C4-2B (cell line): ENCODE measurements at regions not wholly inside any gene's neighbourhood (a gene's known extent, or its start where the extent isn't known, plus 50 kb on each side); places are given as distances from the start of the nearest gene placed in this dataset.
"Not testable (repeated sequence)": the region's sequence is repeated elsewhere in the genome, so short reads cannot be mapped to it uniquely, and the experiment has no call there.

Experiments
- H3K27ac ChIP-seq: fragments of 450-650 bp; 2 replicates; pipeline ENCODE4 v1.5.1; 2017
- ZFX ChIP-seq: fragments of 450-650 bp; IDR thresholded peaks from 2 replicates; pipeline ENCODE4 v1.6.1; 2017
- TF ChIP-seq, protein P1 (sequence below): fragments of 450-650 bp; conservative IDR thresholded peaks from 2 replicates; pipeline ENCODE4 v1.5.1; 2017; ENCODE audit warnings: mild to moderate bottlenecking

DNA sequence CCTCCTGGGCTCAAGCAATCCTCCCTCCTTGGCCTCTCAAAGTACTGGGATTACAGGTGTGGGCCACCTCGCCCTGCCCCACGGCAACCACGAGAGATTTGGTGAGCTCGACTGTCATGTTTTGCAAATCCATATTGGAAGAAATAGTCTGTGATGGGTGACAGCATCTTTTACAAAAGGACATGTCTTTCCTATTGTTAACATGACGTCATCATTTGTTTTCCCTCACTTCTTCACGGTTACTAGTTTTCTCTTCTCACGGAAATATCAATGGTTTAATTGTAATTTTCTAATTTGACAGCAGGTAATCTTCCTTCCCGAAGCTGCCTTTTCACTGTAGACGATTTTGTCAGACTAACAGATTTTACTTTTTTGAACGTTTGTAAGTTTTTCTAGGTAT is 110.8 kb upstream of the GREM2 start:
- H3K27ac ChIP-seq, result no peak overlapping the region
- no peak for TF ChIP-seq ZFX
- TF ChIP-seq, protein P1, sequence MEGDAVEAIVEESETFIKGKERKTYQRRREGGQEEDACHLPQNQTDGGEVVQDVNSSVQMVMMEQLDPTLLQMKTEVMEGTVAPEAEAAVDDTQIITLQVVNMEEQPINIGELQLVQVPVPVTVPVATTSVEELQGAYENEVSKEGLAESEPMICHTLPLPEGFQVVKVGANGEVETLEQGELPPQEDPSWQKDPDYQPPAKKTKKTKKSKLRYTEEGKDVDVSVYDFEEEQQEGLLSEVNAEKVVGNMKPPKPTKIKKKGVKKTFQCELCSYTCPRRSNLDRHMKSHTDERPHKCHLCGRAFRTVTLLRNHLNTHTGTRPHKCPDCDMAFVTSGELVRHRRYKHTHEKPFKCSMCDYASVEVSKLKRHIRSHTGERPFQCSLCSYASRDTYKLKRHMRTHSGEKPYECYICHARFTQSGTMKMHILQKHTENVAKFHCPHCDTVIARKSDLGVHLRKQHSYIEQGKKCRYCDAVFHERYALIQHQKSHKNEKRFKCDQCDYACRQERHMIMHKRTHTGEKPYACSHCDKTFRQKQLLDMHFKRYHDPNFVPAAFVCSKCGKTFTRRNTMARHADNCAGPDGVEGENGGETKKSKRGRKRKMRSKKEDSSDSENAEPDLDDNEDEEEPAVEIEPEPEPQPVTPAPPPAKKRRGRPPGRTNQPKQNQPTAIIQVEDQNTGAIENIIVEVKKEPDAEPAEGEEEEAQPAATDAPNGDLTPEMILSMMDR, result no peak

DNA sequence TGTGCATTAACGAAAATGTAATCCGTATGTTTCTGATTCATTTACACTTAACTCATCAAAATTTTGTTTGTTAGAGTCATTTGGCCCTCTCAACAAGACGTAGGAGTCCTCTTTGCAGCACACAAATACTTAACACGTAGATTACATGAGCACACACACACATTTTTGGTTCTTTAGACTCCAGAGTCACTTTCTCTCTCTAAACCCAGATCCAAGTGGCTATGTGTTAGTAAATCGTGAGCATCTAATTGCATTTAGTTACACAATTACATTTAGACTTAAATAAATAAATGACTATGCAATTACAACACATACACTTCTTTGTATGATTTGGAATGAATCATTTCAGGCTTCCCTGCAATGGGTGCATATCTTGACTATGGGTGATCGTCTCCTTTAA is 109.0 kb upstream of the GREM2 start:
- no peak overlapping the region for H3K27ac ChIP-seq
- TF ChIP-seq ZFX, result no peak
- TF ChIP-seq, protein P1, result no peak

DNA sequence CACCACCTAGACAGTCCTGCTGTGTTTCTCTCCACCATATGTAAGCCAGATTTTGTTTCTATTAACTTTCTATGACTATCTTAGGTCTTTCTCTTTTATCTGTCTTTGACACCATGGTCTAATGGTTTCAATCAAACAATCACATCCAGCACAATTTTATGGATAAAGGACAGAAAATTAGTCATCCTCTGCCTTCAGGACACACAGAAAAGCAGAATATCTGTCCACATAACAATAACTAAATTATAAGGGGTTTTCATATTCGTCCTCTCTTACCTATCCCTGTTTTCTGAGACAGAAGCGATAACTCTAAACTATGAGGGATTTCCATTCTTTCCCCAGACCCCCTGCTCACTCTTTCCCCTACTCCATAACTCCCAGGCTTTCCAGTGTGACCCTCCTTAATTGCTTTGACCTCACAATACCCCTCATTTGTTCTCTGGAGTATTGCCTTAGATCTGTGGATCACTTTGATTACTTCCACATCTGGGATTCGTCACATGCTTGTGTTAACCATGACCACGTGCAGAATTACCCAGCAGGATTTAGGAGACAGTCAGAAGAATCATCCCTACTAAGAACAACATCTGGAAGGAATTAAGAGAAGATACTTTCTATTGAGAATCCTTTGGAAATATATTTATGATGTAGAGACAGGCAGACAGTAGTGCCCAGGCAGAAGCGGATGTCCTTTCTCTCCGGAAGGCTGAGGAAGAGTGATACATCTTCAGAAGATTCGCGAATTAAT is 108.2 kb upstream of the GREM2 start:
- H3K27ac ChIP-seq, result no peak overlapping the region
- TF ChIP-seq, protein P1, result no peak
- TF ChIP-seq ZFX, result no peak

DNA sequence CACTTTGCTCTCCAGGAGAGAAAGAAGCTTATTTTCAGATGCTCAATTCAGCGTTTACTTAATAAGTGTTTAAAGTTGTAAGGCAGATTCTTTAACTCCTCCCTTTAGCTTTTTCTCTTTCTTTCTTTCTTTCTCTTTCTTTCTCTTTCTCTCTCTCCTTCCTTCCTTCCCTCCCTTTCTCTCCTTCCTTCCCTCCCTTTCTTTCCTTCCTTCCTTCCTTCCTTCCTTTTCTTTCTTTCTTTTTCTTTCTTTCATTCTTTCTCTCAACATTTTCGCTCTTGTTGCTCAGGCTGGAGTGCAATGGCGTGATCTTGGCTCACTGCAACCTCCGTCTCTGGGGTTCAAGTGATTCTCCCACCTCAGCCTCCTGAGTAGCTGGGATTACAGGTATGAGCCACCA is 104.6 kb upstream of the GREM2 start:
- H3K27ac ChIP-seq, result not testable (repeated sequence)

DNA sequence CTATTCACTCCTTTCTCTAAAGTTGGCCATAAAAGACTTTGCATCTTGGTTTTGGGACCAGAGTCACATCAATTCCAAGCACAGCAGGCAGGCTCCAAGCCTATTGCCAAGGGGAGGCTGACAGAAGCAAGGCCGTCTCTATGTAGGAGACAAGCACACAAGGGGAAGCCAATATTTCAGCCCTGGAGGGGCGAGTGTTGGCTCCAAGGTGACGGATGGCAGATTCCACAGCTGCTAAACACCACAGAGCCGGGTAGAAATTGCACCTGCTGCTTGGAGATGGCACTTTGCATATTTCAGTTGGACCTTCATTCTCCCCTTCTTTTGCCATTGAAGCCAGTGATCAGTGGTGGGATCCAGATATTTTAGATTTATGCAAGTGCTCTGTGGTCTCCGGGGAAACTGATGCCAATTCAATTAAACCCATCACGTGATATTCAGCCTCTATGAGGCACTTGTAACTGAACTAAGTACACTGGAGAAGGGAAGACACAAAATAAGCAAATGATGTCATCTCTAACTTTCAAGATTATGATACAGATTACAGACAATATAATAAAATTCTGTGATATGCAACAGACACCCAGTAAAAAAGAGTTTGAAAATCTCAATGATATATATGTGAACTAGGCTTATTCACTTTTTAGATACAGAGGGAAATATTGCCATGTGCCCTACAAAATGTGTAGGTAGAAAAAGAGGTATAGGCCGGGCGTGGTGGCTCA is 102.8 kb upstream of the GREM2 start:
- no peak overlapping the region for H3K27ac ChIP-seq
- TF ChIP-seq, protein P1, result no peak
- TF ChIP-seq ZFX, result no peak

DNA sequence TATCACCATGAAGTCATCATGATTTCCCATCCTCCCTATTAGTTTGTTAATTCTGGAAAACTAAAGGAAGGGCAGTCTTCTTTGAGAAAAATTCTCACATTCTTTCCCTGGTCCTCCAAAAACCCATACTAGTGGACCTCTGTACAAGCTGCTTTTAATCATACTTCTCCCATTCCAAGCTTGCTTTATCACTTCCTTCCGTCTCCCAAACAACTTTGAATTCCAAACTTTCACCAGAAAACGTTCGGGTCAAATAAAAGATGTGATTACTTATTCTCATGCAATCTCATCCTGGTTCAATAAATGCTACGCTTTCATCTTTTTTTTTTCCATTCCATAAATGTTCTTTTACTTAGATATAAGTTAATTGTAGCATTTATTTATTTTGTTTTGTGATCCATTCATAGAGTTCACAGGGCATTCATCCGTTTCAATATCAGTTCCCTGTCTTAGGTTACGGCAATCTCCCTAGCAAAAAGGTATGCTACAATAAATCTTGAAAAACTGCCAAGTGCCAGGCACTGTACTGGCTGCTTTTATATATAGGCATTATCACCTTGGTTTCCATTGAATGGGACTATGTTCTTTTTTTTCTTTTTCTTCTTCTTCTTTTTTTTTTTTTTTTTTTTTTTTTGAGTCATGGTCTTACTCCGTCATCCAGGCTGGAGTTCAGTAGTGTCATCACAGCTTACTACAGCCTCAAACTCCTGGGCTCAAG is 100.2 kb upstream of the GREM2 start:
- TF ChIP-seq, protein P1, result no peak
- TF ChIP-seq ZFX, result no peak
- no peak overlapping the region for H3K27ac ChIP-seq

DNA sequence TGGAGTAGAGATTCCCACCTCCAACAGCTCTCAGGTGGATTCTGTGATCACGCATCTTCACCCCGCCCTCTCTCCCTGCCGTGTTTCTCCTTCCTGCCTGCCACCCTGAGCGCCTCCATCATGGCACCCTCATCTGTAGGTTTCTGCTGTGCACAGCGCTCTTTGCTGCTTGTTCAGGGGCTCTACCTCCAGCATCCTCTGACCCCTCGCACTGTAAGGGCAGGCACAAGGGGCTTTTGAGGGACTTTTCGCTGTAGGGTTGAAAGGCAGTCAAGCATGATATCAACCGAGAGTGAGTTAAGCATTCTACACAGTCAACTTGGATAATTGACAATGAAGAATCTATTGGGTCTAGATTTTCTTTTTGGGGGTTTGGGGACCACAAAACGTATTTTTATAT is 99.1 kb upstream of the GREM2 start:
- H3K27ac ChIP-seq, result no peak overlapping the region
- TF ChIP-seq, protein P1, result no peak
